ENCODE measurements at regions not wholly inside any gene's neighbourhood (a gene's known extent, or its start where the extent isn't known, plus 50 kb on each side); places are given as distances from the start of the nearest gene placed in this dataset.
"Not testable (repeated sequence)": the region's sequence is repeated elsewhere in the genome, so short reads cannot be mapped to it uniquely, and the experiment has no call there.

DNA sequence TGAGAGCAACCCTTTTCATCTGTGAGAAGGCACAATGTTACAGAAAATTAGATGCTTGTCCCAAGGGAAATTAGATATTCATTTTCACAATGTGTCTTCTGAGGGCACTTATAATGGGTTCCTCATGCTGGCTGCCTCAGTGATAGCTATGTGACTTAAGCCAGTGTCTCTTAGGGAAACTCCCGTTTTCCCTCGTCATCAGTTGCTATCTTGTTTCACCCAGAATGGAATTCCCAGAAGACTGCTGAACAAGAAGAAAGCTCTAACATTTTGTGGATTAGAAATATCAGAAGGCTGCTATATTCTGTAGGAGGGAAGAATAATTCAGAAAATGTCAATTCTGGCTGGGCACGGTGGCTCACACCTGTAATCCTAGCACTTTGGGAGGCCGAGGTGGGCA, 67.9 kb upstream of the WDR72 start:
- intact Hi-C loops (cut with DNase I, micrococcal nuclease) = no loop called here
- Histone ChIP-seq H3K9me3 (peaks cover 10% of the 10 kb centered on the region), H3K4me1 (ENCODE audit: low read depth) (peaks cover 11% of the 10 kb centered on the region), H3K4me3 (no peak overlapping the region), H3K36me3 (ENCODE audit: low read depth) (no peaks in the 10 kb centered on the region)
- TF ChIP-seq, protein P1, sequence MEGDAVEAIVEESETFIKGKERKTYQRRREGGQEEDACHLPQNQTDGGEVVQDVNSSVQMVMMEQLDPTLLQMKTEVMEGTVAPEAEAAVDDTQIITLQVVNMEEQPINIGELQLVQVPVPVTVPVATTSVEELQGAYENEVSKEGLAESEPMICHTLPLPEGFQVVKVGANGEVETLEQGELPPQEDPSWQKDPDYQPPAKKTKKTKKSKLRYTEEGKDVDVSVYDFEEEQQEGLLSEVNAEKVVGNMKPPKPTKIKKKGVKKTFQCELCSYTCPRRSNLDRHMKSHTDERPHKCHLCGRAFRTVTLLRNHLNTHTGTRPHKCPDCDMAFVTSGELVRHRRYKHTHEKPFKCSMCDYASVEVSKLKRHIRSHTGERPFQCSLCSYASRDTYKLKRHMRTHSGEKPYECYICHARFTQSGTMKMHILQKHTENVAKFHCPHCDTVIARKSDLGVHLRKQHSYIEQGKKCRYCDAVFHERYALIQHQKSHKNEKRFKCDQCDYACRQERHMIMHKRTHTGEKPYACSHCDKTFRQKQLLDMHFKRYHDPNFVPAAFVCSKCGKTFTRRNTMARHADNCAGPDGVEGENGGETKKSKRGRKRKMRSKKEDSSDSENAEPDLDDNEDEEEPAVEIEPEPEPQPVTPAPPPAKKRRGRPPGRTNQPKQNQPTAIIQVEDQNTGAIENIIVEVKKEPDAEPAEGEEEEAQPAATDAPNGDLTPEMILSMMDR (IDR thresholded peaks at IDR 0.05) = no peak
- no peak for DNase-seq
- no peak for ATAC-seq

DNA sequence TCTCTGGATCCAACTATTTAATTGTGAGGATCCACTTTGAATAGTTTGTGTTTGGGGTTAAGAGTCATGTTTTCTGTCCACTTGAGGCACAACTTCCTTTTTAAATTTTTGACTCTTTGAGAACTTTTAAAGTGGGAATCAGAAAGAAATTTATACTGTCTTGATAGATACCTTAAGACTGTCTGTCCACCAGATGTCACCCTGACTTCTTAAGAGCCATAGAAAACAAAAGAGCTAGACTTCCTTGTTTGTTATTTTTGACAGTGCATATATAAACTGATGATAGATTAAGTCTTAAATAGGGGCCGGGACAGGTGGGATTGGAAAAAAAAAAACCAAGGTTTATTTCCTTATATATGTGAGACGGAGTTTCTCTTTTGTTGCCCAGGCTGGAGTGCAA, 52.1 kb upstream of the WDR72 start:
- TF ChIP-seq, protein P1 (IDR thresholded peaks at IDR 0.05) = no peak
- intact Hi-C loops (cut with DNase I, micrococcal nuclease) = loop anchor here in 1 of 2 donors (5.0 kb wide), 1 partner anchor 156 kb away; no protein-coding TSS in a partner anchor

DNA sequence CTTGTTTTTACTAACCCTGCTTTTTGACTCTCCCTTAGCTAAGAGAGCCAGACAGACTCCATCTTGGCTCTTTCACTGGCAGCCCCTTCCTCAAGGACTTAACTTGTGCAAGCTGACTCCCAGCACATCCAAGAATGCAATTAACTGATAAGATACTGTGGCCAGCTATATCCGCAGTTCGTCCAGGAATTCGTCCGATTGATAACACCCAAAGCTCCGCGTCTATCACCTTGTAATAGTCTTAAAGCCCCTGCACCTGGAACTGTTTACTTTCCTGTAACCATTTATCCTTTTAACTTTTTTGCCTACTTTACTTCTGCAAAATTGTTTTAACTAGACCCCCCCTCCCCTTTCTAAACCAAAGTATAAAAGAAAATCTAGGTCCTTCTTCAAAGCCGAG, 50.8 kb upstream of the WDR72 start:
- H3K4me1 ChIP-seq (ENCODE audit: low read depth); ATAC-seq; DNase-seq; H3K36me3 ChIP-seq (ENCODE audit: low read depth); H3K4me3 ChIP-seq; H3K9me3 ChIP-seq: not testable (repeated sequence)
- intact Hi-C loops (cut with DNase I, micrococcal nuclease) = loop anchor here in 1 of 2 donors (5.0 kb wide), 1 partner anchor 157 kb away; no protein-coding TSS in a partner anchor

More for the DNA sequence above, 52.1 kb upstream of the WDR72 start:
- H3K4me3 ChIP-seq = no peak overlapping the region
- H3K4me1 ChIP-seq (ENCODE audit: low read depth) = no peaks in the 10 kb centered on the region
- no peaks in the 10 kb centered on the region for H3K9me3 ChIP-seq
- DNase-seq (peak in 1 of 3 donors; percentile 54), ATAC-seq (peak; percentile 59)
- no peaks in the 10 kb centered on the region for H3K36me3 ChIP-seq (ENCODE audit: low read depth)
